Ishikawa (cell line): ENCODE measurements at regions not wholly inside any gene's neighbourhood (a gene's known extent, or its start where the extent isn't known, plus 50 kb on each side); places are given as distances from the start of the nearest gene placed in this dataset.

Source experiments
- CEBPB ChIP-seq: IDR thresholded peaks from 2 replicates; pipeline ENCODE4 v1.6.1; 2012
- CREB1 ChIP-seq: IDR thresholded peaks from 2 replicates; pipeline ENCODE4 v1.6.1; 2012; ENCODE audit warnings: low read depth
- EGR1 ChIP-seq: IDR thresholded peaks from 2 replicates; pipeline ENCODE4 v1.6.1; 2012
- EP300 ChIP-seq: IDR thresholded peaks from 2 replicates; pipeline ENCODE4 v1.6.1; 2012; ENCODE audit warnings: borderline replicate concordance
- FOXM1 ChIP-seq: IDR thresholded peaks from 2 replicates; pipeline ENCODE4 v1.6.1; 2012; ENCODE audit warnings: low read depth, borderline replicate concordance
- NFIC ChIP-seq: IDR thresholded peaks from 2 replicates; pipeline ENCODE4 v1.6.1; 2012
- RAD21 ChIP-seq: IDR thresholded peaks from 2 replicates; pipeline ENCODE4 v1.6.1; 2012; ENCODE audit warnings: low read depth
- TAF1 ChIP-seq: IDR thresholded peaks from 2 replicates; pipeline ENCODE4 v1.6.1; 2012; ENCODE audit warnings: low read depth, mild to moderate bottlenecking
- TCF12 ChIP-seq: IDR thresholded peaks from 2 replicates; pipeline ENCODE4 v1.6.1; 2012; ENCODE audit warnings: low read depth
- TEAD4 ChIP-seq: IDR thresholded peaks from 2 replicates; pipeline ENCODE4 v1.6.1; 2012
- USF1 ChIP-seq: IDR thresholded peaks from 2 replicates; pipeline ENCODE4 v1.6.1; 2012
- YY1 ChIP-seq: IDR thresholded peaks from 2 replicates; pipeline ENCODE4 v1.6.1; 2012; ENCODE audit warnings: low read depth
- ZBTB7A ChIP-seq: IDR thresholded peaks from 2 replicates; pipeline ENCODE4 v1.6.1; 2012; ENCODE audit warnings: low read depth
- TF ChIP-seq, protein P1 (sequence below): IDR thresholded peaks from 2 replicates; pipeline ENCODE4 v1.6.1; 2012
- TF ChIP-seq, protein P2 (sequence below): IDR thresholded peaks from 2 replicates; pipeline ENCODE4 v1.6.1; 2012; ENCODE audit warnings: low read depth, mild to moderate bottlenecking

DNA sequence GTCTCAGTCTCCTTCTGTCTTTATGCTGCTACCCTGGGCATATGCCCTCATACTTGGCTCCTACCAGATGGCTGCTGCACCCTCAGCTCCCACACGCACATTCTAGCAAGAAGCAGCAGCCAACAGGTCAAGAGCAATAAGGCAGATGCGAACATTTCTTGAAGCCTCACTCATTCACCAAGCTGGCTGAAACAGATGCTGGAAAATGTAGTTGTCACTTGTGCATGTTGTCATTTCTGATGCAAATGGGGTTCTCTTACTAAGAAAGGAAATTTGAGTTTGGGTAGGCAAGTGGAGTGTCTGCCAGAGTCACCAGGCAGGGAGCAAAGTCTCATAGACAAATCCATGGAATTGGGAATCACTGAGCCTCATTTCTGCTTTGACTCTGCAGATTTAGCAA, 57.4 kb upstream of the SORBS2 start:
- TF ChIP-seq FOXM1 (no peak), EGR1 (no peak), TEAD4 (no peak), EP300 (no peak), NFIC (no peak), TCF12 (no peak), TAF1 (no peak)
- TF ChIP-seq, protein P1, sequence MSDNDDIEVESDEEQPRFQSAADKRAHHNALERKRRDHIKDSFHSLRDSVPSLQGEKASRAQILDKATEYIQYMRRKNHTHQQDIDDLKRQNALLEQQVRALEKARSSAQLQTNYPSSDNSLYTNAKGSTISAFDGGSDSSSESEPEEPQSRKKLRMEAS, result no peak

DNA sequence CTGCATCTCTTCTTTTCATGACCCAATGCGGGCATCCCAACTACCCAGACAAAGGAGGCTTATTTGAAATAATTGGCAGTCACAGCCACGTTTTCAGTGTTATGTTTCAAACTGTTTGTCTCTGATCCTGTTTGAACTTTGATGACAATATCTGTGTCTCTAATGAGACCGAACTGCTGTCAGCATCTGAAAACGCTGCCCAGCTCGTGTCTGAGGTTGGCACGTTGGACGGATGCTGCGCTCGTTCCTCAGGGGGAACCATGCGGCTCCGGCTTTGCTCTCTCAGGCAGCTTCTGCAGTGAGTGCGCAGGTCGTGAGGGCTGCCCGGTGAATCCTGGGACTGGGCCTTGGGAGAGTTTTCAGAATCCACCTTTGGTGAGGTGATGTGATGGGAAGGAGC, 58.4 kb upstream of the SORBS2 start:
- TF ChIP-seq CREB1 (no peak), EP300 (no peak), USF1 (no peak), TEAD4 (no peak), FOXM1 (no peak), ZBTB7A (no peak), EGR1 (no peak), NFIC (no peak), RAD21 (no peak), YY1 (no peak)
- TF ChIP-seq, protein P1, result no peak

DNA sequence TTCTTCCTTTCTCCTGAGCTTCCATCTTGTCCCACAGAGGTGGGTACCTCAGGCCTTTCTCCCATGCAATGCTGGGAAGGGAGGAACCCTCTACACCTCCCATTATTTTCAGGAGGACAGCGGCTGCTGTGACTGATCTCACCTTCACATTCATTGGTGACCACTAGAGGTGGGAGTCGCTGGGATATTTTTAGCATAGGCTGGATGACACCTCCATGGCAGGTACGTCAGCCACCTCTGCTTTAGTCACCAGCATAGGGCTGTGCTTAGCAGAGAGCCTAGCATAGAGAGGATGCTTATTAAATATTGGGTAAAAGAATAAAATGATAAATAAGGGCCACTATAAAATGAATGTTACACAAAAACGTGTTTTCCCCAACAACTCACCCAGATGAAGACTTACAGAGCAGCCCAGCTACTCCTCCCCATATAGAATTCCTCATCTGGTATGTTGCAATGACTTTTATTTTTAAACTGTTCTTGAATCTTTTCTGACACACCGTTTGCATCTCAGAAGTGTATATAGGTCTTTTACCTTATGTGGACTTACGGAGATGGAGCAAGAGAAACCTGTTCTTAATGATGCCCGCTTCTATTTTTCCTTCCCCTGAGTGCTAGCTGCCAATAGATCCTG, 60.9 kb upstream of the SORBS2 start:
- TF ChIP-seq CREB1 (no peak), NFIC (no peak), FOXM1 (no peak)

- TF ChIP-seq USF1, result no peak
- TF ChIP-seq NFIC, result no peak
- no peak for TF ChIP-seq TCF12
- no peak for TF ChIP-seq CREB1
- no peak for TF ChIP-seq EGR1
- TF ChIP-seq, protein P1, result no peak
- TF ChIP-seq RAD21, result no peak
- no peak for TF ChIP-seq TEAD4
- TF ChIP-seq YY1, result no peak
- no peak for TF ChIP-seq EP300
- TF ChIP-seq CEBPB, result no peak
- TF ChIP-seq FOXM1, result no peak
- TF ChIP-seq, protein P2, sequence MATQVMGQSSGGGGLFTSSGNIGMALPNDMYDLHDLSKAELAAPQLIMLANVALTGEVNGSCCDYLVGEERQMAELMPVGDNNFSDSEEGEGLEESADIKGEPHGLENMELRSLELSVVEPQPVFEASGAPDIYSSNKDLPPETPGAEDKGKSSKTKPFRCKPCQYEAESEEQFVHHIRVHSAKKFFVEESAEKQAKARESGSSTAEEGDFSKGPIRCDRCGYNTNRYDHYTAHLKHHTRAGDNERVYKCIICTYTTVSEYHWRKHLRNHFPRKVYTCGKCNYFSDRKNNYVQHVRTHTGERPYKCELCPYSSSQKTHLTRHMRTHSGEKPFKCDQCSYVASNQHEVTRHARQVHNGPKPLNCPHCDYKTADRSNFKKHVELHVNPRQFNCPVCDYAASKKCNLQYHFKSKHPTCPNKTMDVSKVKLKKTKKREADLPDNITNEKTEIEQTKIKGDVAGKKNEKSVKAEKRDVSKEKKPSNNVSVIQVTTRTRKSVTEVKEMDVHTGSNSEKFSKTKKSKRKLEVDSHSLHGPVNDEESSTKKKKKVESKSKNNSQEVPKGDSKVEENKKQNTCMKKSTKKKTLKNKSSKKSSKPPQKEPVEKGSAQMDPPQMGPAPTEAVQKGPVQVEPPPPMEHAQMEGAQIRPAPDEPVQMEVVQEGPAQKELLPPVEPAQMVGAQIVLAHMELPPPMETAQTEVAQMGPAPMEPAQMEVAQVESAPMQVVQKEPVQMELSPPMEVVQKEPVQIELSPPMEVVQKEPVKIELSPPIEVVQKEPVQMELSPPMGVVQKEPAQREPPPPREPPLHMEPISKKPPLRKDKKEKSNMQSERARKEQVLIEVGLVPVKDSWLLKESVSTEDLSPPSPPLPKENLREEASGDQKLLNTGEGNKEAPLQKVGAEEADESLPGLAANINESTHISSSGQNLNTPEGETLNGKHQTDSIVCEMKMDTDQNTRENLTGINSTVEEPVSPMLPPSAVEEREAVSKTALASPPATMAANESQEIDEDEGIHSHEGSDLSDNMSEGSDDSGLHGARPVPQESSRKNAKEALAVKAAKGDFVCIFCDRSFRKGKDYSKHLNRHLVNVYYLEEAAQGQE, result no peak
- TF ChIP-seq TAF1, result no peak
- TF ChIP-seq ZBTB7A, result no peak
Observed at GRCh38 chr4:185874516-185875230, 62.7 kb upstream of the SORBS2 start.

DNA sequence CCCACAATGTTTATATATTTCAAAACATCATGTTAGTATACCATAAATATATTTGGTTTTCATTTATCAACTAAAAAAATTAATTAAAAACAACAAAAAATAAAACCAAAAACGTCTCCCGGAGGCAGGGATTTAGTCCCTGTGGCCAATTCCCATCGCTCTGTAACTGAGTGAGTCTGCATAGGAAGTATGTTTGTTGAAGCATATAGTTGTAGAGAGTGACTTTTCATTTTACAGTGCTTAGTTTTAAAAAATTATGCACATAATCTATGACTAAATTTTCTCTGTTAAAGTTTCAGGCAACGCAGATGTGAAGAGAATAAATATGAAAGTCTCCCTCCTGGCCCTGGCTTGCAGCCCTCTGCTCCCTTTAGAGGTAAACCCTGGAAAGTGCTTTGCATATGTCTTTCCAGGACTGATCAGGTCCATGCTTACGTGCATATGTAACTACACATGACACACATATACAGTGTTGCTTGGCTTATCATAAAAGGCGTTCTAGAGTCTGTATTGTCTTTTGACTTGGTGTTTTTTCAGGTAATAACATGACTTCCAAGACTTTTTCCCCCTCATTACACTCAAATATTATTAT, 63.4 kb upstream of the SORBS2 start:
- TF ChIP-seq TEAD4, result no peak
- no peak for TF ChIP-seq ZBTB7A
- TF ChIP-seq CREB1, result no peak
- TF ChIP-seq EP300, result no peak
- TF ChIP-seq EGR1, result no peak
- no peak for TF ChIP-seq FOXM1
- TF ChIP-seq YY1, result no peak
- TF ChIP-seq TCF12, result no peak
- no peak for TF ChIP-seq NFIC

- TF ChIP-seq, protein P2, result no peak
- TF ChIP-seq TAF1, result no peak
- no peak for TF ChIP-seq EP300
- TF ChIP-seq ZBTB7A, result no peak
- TF ChIP-seq USF1, result no peak
- no peak for TF ChIP-seq CEBPB
- no peak for TF ChIP-seq FOXM1
- no peak for TF ChIP-seq CREB1
- TF ChIP-seq NFIC, result no peak
- no peak for TF ChIP-seq RAD21
- TF ChIP-seq TCF12, result no peak
- no peak for TF ChIP-seq YY1
- TF ChIP-seq, protein P1, result no peak
- no peak for TF ChIP-seq TEAD4
- TF ChIP-seq EGR1, result no peak
Observed at GRCh38 chr4:185878633-185879032, 66.6 kb upstream of the SORBS2 start.
